ENCODE measurements at regions not wholly inside any gene's neighbourhood (a gene's known extent, or its start where the extent isn't known, plus 50 kb on each side); places are given as distances from the start of the nearest gene placed in this dataset.

GRCh38 chr20:12170406-12170805 lies 252.7 kb downstream of the BTBD3 start:
- Histone ChIP-seq H3K27me3 (no peaks in the 10 kb centered on the region), H3K4me3 (no peak overlapping the region), H3K27ac (no peak overlapping the region), H3K9me3 (peaks cover 0 to 29% (median 10%) of the 10 kb centered on the region in 11 donors), H3K36me3 (no peaks in the 10 kb centered on the region), H3K4me1 (peaks cover 0 to 29% (median 20%) of the 10 kb centered on the region in 9 donors)
- 88 to 96% methylated on average over 1 of the region's 1 CpG for WGBS, 2 donors
- ATAC-seq (no peak), DNase-seq (no peak)
- intact Hi-C loops (cut with DNase I) = loop anchor here in 4 of 10 donors (5.0 to 10.0 kb wide), 3 partner anchors 246 to 1758 kb away; partner anchors contain the start of gene BTBD3 (in 2 of the 4)
- TF ChIP-seq, protein P1, sequence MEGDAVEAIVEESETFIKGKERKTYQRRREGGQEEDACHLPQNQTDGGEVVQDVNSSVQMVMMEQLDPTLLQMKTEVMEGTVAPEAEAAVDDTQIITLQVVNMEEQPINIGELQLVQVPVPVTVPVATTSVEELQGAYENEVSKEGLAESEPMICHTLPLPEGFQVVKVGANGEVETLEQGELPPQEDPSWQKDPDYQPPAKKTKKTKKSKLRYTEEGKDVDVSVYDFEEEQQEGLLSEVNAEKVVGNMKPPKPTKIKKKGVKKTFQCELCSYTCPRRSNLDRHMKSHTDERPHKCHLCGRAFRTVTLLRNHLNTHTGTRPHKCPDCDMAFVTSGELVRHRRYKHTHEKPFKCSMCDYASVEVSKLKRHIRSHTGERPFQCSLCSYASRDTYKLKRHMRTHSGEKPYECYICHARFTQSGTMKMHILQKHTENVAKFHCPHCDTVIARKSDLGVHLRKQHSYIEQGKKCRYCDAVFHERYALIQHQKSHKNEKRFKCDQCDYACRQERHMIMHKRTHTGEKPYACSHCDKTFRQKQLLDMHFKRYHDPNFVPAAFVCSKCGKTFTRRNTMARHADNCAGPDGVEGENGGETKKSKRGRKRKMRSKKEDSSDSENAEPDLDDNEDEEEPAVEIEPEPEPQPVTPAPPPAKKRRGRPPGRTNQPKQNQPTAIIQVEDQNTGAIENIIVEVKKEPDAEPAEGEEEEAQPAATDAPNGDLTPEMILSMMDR (IDR thresholded peaks at IDR 0.05) = no peak

GRCh38 chr20:12171923-12172524 lies 254.3 kb downstream of the BTBD3 start:
- Histone ChIP-seq H3K4me3 (no peak overlapping the region), H3K9me3 (peaks cover 0 to 27% (median 10%) of the 10 kb centered on the region in 11 donors), H3K27me3 (no peaks in the 10 kb centered on the region), H3K36me3 (no peaks in the 10 kb centered on the region), H3K27ac (peak overlapping the region in 6 of 10 donors; percentile 27 to 72 (median 47)), H3K4me1 (peaks cover 0 to 28% (median 21%) of the 10 kb centered on the region in 9 donors)
- 69 to 73% methylated on average over 2 of the region's 2 CpGs for whole genome bisulfite sequencing, 2 donors
- peak; percentile 51 to 95 (median 86) for ATAC-seq
- DNase-seq = peak in 1 of 2 donors; percentile 23
- intact Hi-C loops (cut with DNase I) = loop anchor here in 4 of 10 donors (5.0 to 10.0 kb wide), 3 partner anchors 247 to 1760 kb away; partner anchors contain the start of gene BTBD3 (in 2 of the 4)
- TF ChIP-seq, protein P1 (IDR thresholded peaks at IDR 0.05) = no peak

DNA sequence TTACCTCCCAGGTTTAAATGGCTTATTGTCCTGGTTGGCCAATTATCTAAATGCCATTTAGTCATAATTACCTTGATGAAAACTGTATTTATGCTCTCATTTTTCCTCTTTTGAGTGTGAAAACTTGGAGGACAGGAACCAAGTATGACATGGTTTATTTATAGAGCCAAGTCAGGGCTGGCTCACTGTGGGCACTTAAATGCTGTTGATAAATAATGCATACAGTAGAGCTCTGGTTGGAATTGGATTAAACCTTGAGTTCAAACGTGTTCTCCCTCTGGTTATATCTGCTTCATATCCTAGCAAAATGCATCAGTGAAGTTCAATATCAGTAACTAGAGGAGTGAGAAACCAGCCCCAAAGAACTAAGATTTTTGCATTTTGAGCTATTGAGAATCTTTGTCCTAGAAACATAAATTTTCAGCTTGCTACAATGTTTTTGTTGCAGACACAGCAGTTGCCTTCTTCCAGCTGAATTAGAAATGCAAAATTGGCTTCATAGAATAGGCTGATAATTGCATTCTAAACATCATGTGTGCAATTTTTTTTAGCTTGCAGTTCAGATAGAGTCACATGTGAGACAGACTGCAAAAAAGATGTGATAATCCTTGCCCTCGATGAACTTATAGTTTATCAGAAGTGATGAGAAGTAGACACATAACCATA lies 255.8 kb downstream of the BTBD3 start:
- DNase-seq (no peak), ATAC-seq (peak in 4 of 8 donors; percentile 38 to 76 (median 57))
- Histone ChIP-seq H3K27ac (peak overlapping the region in 5 of 10 donors; percentile 27 to 72 (median 47)), H3K27me3 (no peaks in the 10 kb centered on the region), H3K9me3 (peaks cover 0 to 13% (median 3%) of the 10 kb centered on the region in 11 donors), H3K4me3 (no peak overlapping the region), H3K36me3 (no peaks in the 10 kb centered on the region), H3K4me1 (peaks cover 0 to 40% (median 23%) of the 10 kb centered on the region in 9 donors)
- WGBS, 2 donors = 33 to 36% methylated on average over 2 of the region's 2 CpGs
- TF ChIP-seq, protein P1 (IDR thresholded peaks at IDR 0.05) = no peak
- intact Hi-C loops (cut with DNase I) = loop anchor here in 4 of 10 donors (5.0 to 10.0 kb wide), 3 partner anchors 249 to 1761 kb away; partner anchors contain the start of gene BTBD3 (in 2 of the 4)

DNA sequence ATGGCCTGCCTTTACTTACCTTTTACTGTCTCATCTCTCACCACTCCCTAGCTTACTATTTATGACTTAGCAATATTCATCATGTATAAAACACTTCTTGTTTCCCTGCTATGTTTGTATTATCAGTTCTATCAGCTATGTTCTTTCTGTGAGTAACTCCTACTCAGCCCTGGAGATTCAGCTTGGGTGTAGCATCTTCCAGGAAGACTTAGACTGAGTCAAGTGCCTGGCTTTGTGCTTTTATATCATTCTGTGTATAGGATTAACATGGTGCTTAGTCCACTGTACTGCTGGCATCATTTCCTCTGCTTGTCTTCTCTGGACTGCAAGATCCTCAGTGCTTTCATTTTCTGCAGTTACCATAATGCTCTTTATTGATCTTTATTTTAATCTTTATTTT lies 257.8 kb downstream of the BTBD3 start:
- ATAC-seq = peak in 1 of 8 donors; percentile 17
- no peak overlapping the region for H3K27ac ChIP-seq
- DNase-seq = no peak
- TF ChIP-seq, protein P1 (IDR thresholded peaks at IDR 0.05) = no peak
- intact Hi-C loops (cut with DNase I) = loop anchor here in 4 of 10 donors (10.0 kb wide), 2 partner anchors 251 to 261 kb away; partner anchors contain the start of gene BTBD3 (in 2 of the 4)
- no peak overlapping the region for H3K4me3 ChIP-seq
- no peaks in the 10 kb centered on the region for H3K9me3 ChIP-seq
- H3K4me1 ChIP-seq = peaks cover 0 to 40% (median 23%) of the 10 kb centered on the region in 9 donors
- no peaks in the 10 kb centered on the region for H3K36me3 ChIP-seq
- no peaks in the 10 kb centered on the region for H3K27me3 ChIP-seq

Data from heart right ventricle (tissue), 16 donors.